ENCODE measurements at regions not wholly inside any gene's neighbourhood (a gene's known extent, or its start where the extent isn't known, plus 50 kb on each side); places are given as distances from the start of the nearest gene placed in this dataset.
"Not testable (repeated sequence)": the region's sequence is repeated elsewhere in the genome, so short reads cannot be mapped to it uniquely, and the experiment has no call there.

DNA sequence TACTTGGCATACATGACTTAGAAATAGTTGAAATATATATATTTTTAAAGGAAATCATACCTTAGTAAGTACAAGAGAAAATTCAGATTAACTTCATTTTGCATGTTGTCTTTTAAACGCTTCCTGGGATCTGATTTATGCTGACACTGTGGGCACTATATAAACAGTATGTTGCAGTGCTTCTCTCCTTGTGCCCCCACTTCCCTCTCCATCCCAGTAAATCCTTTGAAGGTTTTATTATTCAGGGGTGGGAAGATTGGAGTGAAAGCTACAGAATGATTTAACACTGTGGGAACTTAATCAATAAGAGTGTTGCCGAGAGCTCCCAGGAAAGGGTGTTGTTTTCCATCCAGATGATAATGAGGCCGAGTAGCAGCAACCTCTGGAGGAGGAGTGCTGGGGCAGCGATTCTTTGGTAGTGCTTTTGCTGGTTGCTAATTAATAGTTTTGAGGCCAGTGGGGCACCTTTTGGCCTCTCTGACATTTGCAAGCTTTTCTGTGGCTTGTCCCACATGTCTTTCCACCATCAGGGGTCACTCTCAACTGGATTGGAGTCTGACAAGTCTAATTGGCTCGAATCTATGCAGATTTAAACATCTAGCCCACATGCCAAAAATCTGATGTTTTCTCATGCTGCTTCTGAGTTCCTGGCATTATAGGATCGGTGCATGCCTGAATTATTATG is 183.0 kb upstream of the MMS22L start:
- no peak overlapping the region for H3K4me3 Mint-ChIP-seq
- peaks cover 3% of the 10 kb centered on the region for H3K27me3 Mint-ChIP-seq
- no peaks in the 10 kb centered on the region for H3K9me3 Mint-ChIP-seq (ENCODE audit: low read depth)
- no peak overlapping the region for H3K27ac Mint-ChIP-seq
- H3K4me1 Mint-ChIP-seq (ENCODE audit: low read depth): no peaks in the 10 kb centered on the region
- H3K36me3 Mint-ChIP-seq: no peaks in the 10 kb centered on the region

DNA sequence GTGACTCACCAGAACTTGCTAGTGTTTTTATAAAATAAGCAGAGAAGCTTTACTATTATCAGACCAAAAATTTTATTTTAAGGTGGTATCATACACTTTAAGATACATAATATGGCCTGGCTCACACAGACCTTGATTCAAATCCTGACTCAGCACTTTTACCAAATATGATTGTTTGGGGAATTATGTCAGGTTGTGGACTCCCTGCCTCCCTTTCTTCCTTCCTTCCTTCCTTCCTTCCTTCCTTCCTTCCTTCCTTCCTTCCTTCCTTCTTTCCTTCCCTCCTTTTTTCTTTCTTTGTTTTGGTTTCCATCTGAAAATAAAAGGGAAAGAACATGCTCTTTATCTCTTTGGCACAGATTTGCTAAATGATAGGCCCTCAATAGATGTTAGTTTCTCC is 186.0 kb upstream of the MMS22L start:
- Mint-ChIP-seq H3K4me1 (ENCODE audit: low read depth) (no peaks in the 10 kb centered on the region), H3K27me3 (peaks cover 1% of the 10 kb centered on the region), H3K36me3 (no peaks in the 10 kb centered on the region), H3K9me3 (ENCODE audit: low read depth) (no peaks in the 10 kb centered on the region), H3K27ac (no peak overlapping the region), H3K4me3 (no peak overlapping the region)

DNA sequence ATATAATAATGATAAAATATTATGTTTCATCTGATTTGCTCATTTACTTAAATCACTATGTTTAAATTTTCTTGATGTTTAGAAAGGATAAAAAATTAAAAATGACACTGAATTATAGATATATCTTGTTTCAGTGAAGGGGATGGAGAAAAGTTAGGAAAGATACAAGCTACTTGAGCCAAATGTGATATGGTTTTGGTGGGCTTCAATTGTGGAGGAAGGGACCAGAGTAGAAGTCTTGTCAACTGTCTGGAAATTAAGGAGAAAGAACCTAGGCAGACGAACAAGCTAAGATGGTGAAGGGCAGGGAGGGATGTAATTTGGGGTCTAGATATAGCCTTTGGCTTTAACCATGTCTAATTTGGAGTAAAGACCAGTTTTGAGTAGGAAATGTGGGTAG is 186.4 kb upstream of the MMS22L start:
- no peak overlapping the region for H3K4me3 Mint-ChIP-seq
- H3K27ac Mint-ChIP-seq: no peak overlapping the region
- H3K27me3 Mint-ChIP-seq: peaks cover 1% of the 10 kb centered on the region
- H3K36me3 Mint-ChIP-seq: no peaks in the 10 kb centered on the region
- H3K4me1 Mint-ChIP-seq (ENCODE audit: low read depth): no peaks in the 10 kb centered on the region
- H3K9me3 Mint-ChIP-seq (ENCODE audit: low read depth): no peaks in the 10 kb centered on the region

DNA sequence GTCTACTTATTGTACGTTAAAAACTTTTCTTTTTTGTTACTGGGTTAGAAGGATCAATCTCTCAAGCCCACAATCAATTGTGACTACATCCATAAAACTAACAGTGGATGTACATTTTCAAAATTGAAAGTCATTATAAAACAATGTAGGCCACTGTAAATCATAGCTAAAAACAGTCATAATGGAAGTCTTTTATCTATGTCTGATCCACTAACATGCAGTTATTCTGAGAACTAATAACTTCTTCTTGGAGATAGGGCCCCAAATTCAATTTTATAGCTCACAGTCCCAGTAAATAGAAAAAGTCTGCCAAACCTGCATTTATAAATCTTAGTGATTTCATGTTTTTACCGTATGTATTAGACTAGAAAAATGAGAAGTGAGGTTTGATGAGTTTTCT is 187.3 kb upstream of the MMS22L start:
- Mint-ChIP-seq H3K9me3 (ENCODE audit: low read depth) (no peaks in the 10 kb centered on the region), H3K4me1 (ENCODE audit: low read depth) (no peaks in the 10 kb centered on the region), H3K27me3 (peaks cover 1% of the 10 kb centered on the region), H3K4me3 (no peak overlapping the region), H3K27ac (no peak overlapping the region), H3K36me3 (no peaks in the 10 kb centered on the region)

DNA sequence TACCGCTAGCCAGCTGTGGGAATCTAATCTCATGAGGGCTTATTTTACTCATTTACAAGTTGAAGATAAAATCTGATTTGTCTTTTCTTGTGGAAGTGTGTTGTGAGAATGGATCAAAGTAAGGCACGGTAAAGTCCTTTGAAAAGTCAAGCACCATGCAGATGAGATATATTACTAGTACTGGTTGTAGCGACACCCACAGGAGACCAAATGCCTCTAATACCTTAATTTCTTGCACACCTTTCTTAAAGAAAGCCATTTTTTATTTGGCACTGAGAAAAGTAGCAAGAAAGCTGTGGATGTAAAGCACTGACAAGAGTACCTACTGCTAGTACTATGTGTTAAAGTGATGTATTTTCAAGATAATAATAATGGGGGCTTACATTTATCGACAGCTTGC is 191.0 kb upstream of the MMS22L start:
- no peaks in the 10 kb centered on the region for H3K9me3 Mint-ChIP-seq (ENCODE audit: low read depth)
- H3K4me3 Mint-ChIP-seq: no peak overlapping the region
- no peaks in the 10 kb centered on the region for H3K4me1 Mint-ChIP-seq (ENCODE audit: low read depth)
- H3K27me3 Mint-ChIP-seq: peaks cover 4% of the 10 kb centered on the region
- no peak overlapping the region for H3K27ac Mint-ChIP-seq
- H3K36me3 Mint-ChIP-seq: no peaks in the 10 kb centered on the region

DNA sequence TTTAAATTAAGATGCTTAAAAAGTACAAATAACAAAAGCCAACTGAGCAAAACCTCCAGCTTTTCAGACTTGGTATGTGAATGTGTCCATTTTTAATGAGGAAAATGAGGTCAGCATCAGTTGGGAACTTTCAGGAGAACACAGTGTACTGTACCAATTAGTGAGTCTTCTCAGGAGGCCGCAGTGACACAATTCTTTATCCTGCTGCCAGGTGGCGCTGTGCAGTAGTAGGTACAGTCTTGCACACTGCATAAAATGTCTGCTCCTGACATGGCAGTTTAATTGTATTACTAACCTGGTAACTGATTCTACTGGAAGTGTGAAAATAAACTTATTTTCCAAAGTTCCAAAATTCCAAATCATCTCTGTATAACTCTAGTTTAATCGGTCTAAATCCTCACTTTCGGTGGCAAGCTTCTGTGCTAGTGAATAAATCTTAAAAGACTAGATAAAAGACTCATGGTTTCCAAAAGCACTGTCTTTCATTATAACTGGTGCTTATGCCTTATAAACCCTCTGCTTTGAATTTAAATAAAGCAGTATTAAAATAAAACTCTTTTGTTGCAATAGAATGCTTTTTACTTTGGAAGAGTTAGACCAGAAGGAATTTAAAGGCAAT is 214.8 kb upstream of the MMS22L start:
- no peaks in the 10 kb centered on the region for H3K9me3 Mint-ChIP-seq (ENCODE audit: low read depth)
- H3K4me3 Mint-ChIP-seq: no peak overlapping the region
- H3K4me1 Mint-ChIP-seq (ENCODE audit: low read depth): no peaks in the 10 kb centered on the region
- peaks cover 12% of the 10 kb centered on the region for H3K27me3 Mint-ChIP-seq
- H3K36me3 Mint-ChIP-seq: no peaks in the 10 kb centered on the region
- H3K27ac Mint-ChIP-seq: no peak overlapping the region

DNA sequence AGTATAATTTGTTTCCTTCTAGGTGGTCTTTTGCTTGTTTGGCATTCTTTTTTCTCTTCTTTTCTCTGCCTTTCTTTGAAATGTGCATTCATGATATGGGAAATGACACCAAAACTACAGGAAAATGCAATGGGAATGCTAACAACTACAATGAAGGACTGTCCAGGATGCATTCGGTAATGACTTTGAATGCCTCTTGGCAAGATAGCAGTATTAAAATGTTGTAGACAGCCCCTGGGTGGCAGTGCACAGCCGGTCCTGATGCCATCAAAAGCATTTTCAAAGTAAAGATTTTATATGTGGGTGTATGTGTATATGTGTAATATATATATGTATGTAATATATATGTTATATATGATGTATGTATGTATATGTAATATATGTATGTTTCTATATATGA is 218.8 kb upstream of the MMS22L start:
- Mint-ChIP-seq H3K4me1 (ENCODE audit: low read depth) (no peaks in the 10 kb centered on the region), H3K27ac (no peak overlapping the region), H3K27me3 (peaks cover 14% of the 10 kb centered on the region), H3K36me3 (no peaks in the 10 kb centered on the region), H3K9me3 (ENCODE audit: low read depth) (no peaks in the 10 kb centered on the region), H3K4me3 (no peak overlapping the region)

DNA sequence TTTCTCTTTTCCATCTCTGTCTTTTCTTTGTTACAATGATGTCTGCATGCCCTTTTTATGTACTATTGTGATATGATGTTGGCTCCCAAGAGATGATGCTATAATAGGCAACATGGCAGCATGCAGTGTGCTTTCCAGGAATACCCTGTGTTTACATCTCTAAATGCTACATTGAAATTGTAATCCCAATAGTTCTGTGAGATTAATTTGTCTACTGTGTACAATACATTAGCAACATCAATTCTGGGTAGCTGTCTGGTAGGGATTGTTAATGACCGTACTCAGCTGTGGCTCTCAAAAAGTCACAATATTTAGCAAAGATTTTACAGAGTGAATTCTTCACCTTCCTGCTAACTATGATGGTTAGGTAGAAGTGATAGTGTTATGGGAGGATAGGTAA is 225.6 kb upstream of the MMS22L start:
- Mint-ChIP-seq H3K4me1 (ENCODE audit: low read depth) (no peaks in the 10 kb centered on the region), H3K4me3 (no peak overlapping the region), H3K9me3 (ENCODE audit: low read depth) (no peaks in the 10 kb centered on the region), H3K27ac (no peak overlapping the region), H3K27me3 (peaks cover 15% of the 10 kb centered on the region), H3K36me3 (no peaks in the 10 kb centered on the region)

DNA sequence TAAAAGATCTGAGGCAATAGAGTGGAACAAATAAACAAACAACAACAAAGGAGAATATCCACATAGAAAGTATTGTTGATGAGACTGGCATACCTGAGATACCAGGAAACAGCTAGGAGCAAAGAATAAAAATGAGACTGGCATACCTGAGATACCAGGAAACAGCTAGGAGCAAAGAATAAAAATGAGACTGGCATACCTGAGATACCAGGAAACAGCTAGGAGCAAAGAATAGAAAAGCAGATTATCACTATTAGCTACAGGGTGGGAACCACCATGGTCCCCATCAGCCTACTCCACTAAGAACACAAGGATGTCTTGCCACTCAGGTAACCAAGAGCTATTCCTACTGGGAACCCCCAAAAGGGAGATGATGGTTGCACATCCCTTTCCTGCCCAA is 230.2 kb upstream of the MMS22L start:
- H3K36me3 Mint-ChIP-seq; H3K27ac Mint-ChIP-seq; H3K4me1 Mint-ChIP-seq (ENCODE audit: low read depth); H3K4me3 Mint-ChIP-seq; H3K9me3 Mint-ChIP-seq (ENCODE audit: low read depth): not testable (repeated sequence)
- peaks cover 10% of the 10 kb centered on the region for H3K27me3 Mint-ChIP-seq

DNA sequence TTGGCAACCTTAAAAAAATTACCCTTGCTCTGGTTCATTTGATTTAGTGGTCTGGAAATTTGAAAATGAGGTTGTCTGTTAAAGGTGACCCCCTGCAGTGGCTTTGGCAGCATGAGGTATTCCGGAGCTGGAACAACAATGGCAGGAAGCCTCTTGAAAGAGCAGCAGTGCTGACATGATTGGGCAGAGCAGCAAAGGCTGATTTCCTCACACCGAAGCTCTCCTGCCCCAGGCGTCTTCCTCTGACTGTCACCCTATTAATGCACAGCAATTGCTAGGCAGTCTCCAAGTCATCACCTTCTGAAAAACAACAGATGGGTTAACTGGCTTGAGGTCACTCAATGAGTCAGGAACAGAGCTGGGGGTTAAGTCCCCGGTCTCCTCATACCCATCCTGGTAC is 241.8 kb upstream of the MMS22L start:
- Mint-ChIP-seq H3K27ac (no peak overlapping the region), H3K27me3 (no peaks in the 10 kb centered on the region), H3K4me1 (ENCODE audit: low read depth) (no peaks in the 10 kb centered on the region), H3K4me3 (no peak overlapping the region), H3K9me3 (ENCODE audit: low read depth) (peaks cover 2% of the 10 kb centered on the region), H3K36me3 (no peaks in the 10 kb centered on the region)

DNA sequence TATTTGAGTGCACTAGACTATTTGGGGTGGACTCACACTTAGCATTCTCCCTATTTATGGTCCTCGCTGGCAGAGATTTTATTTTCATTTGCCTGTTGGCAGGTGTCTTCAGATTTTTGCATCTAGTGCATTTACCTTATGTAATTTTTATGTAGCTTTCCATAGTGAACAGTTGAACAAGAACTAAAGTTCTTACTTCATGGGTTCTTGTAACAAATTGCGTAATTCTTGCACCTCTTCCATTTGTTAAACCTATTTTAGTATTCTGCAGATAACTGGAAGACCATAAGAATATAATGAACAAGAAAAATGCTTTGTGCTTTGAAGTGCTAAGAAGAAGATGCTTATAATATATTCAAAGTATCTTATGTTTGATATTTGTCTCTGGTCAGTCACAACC is 252.8 kb upstream of the MMS22L start:
- no peaks in the 10 kb centered on the region for H3K9me3 Mint-ChIP-seq (ENCODE audit: low read depth)
- no peaks in the 10 kb centered on the region for H3K27me3 Mint-ChIP-seq
- no peaks in the 10 kb centered on the region for H3K4me1 Mint-ChIP-seq (ENCODE audit: low read depth)
- no peak overlapping the region for H3K27ac Mint-ChIP-seq
- H3K36me3 Mint-ChIP-seq: no peaks in the 10 kb centered on the region
- H3K4me3 Mint-ChIP-seq: no peak overlapping the region

DNA sequence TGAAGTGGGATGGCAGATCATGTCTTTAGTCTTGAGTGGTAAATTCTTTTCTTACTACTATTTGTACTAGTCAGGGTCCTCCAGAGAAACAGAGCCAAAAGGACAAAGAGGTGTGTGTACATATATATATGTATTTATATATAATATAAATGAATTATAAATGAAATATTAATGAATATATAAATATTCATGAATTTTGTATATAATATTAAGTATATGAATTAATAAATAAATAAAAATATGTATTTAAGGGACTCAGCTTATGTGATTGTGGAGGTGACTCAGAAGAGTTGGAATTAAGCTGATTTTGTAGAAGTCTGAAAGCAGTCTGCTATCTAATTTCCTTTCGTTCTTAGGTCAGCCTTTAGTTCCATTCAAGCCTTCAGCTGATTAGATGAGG is 265.3 kb upstream of the MMS22L start:
- H3K27ac Mint-ChIP-seq: no peak overlapping the region

DNA sequence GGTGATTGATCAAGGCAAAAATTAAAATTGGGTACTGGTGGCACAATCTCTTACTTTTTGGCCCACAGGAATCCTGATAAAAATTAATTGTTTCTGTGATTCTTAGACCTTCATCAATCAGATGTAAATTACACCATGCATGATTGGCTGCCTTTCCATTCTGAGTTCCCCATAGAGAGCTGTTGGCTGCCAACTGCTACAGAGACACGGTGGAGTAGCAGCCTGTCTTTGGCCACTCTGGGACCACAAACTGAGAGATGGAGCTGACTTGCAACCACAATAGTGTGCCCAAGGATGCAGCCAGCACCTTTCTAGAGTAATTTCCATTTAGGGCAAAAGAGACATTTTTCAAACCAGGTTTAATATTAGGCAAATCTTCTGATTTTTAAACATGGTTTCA is 274.3 kb upstream of the MMS22L start:
- no peaks in the 10 kb centered on the region for H3K27me3 Mint-ChIP-seq
- H3K4me1 Mint-ChIP-seq (ENCODE audit: low read depth): no peaks in the 10 kb centered on the region
- no peak overlapping the region for H3K4me3 Mint-ChIP-seq
- H3K9me3 Mint-ChIP-seq (ENCODE audit: low read depth): no peaks in the 10 kb centered on the region
- H3K36me3 Mint-ChIP-seq: no peaks in the 10 kb centered on the region
- H3K27ac Mint-ChIP-seq: no peak overlapping the region

More for the DNA sequence above, 265.3 kb upstream of the MMS22L start:
- Mint-ChIP-seq H3K27me3 (peaks cover 1% of the 10 kb centered on the region), H3K36me3 (no peaks in the 10 kb centered on the region), H3K4me1 (ENCODE audit: low read depth) (no peaks in the 10 kb centered on the region), H3K9me3 (ENCODE audit: low read depth) (no peaks in the 10 kb centered on the region), H3K4me3 (no peak overlapping the region)

DNA sequence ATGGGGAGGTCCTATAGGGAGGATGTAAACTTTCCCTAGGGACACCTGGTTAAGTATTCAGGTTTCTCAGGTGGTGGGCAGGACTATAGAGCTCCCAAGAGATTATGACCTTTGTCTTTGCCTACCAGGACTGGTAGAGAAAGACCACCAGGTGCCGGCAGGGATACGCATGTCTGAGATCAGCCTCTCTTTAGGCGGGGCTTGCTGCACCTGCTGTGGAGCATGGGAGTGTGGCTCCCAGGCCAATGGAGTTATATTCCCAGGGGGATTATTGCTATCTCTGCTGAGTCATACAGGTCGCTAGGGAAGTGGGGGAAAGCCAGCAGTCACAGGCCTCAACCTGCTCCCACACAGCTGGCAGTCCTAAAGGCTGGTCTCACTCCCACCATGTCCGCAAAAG is 280.5 kb upstream of the MMS22L start:
- H3K4me1 Mint-ChIP-seq (ENCODE audit: low read depth): no peaks in the 10 kb centered on the region
- H3K9me3 Mint-ChIP-seq (ENCODE audit: low read depth): no peaks in the 10 kb centered on the region
- no peaks in the 10 kb centered on the region for H3K36me3 Mint-ChIP-seq
- H3K27me3 Mint-ChIP-seq: no peaks in the 10 kb centered on the region
- H3K27ac Mint-ChIP-seq: no peak overlapping the region
- no peak overlapping the region for H3K4me3 Mint-ChIP-seq

DNA sequence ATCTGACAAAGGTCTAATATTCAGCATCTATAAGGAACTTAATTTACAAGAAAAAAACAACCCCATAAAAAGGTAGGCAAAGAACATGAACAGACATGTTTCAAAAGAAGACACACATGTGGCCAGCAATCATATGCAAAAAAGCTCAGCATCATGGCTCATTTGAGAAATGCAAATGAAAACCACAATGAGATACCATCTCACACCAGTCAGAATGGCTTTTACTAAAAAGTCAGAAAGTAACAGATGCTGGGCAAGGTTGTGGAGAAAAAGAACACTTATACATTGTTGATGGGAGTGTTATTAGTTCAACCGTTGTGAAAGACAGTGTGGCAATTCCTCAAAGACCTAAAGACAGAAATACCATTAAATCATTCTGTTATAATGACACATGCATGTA is 289.9 kb upstream of the MMS22L start:
- Mint-ChIP-seq H3K27me3 (no peaks in the 10 kb centered on the region), H3K27ac (no peak overlapping the region), H3K4me1 (ENCODE audit: low read depth) (no peaks in the 10 kb centered on the region), H3K4me3 (no peak overlapping the region), H3K9me3 (ENCODE audit: low read depth) (no peaks in the 10 kb centered on the region), H3K36me3 (no peaks in the 10 kb centered on the region)

DNA sequence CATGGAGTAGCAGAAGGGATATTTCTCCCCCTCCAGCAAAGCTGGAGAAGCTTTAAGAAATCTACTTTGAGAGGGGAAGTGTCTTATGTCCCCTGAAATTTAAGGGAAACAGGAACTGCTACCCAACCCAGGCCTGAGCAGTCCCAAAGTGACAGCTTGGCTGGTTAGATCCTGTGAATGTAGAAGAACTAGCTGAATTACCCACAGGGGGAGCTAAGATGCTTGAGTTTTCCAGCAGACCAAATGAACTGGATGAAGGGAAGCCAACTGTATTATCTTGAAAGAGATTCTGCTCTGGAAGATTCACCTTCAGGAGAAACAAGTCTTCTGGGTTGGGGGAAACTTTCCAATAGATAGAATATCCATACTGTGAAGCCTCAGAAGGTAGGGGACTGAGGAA is 303.3 kb upstream of the MMS22L start:
- Mint-ChIP-seq H3K27me3 (no peaks in the 10 kb centered on the region), H3K4me3 (no peak overlapping the region), H3K4me1 (ENCODE audit: low read depth) (no peaks in the 10 kb centered on the region), H3K36me3 (no peaks in the 10 kb centered on the region), H3K27ac (no peak overlapping the region), H3K9me3 (ENCODE audit: low read depth) (peaks cover 3% of the 10 kb centered on the region)

Measured in activated naive CD8-positive, alpha-beta T cell (primary cell).